ENCODE measurements at regions not wholly inside any gene's neighbourhood (a gene's known extent, or its start where the extent isn't known, plus 50 kb on each side); places are given as distances from the start of the nearest gene placed in this dataset.
"Not testable (repeated sequence)": the region's sequence is repeated elsewhere in the genome, so short reads cannot be mapped to it uniquely, and the experiment has no call there.

DNA sequence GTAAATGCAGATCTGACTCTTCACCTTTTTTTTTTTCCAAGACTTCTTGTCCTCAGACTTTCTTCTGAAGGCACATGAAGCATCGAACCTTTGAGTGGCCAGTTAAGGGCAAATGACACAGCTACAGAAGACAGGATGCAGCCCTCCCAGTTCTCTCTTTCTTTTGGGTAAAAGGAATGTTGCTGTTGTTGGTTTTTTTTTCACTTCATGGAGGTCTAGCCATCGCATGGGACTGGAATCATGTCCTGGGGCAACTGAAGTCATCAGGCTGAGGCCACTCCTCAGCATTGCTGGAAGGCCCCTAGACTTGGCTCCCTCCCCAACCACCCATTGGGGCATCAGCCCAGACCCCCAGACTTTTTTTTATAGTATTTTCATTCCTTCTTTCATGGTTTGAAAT lies 896.5 kb downstream of the SORCS1 start:
- no peak overlapping the region for H3K4me3 ChIP-seq (ENCODE audit: low read length)
- TF ChIP-seq, protein P1, sequence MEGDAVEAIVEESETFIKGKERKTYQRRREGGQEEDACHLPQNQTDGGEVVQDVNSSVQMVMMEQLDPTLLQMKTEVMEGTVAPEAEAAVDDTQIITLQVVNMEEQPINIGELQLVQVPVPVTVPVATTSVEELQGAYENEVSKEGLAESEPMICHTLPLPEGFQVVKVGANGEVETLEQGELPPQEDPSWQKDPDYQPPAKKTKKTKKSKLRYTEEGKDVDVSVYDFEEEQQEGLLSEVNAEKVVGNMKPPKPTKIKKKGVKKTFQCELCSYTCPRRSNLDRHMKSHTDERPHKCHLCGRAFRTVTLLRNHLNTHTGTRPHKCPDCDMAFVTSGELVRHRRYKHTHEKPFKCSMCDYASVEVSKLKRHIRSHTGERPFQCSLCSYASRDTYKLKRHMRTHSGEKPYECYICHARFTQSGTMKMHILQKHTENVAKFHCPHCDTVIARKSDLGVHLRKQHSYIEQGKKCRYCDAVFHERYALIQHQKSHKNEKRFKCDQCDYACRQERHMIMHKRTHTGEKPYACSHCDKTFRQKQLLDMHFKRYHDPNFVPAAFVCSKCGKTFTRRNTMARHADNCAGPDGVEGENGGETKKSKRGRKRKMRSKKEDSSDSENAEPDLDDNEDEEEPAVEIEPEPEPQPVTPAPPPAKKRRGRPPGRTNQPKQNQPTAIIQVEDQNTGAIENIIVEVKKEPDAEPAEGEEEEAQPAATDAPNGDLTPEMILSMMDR (conservative IDR thresholded peaks at IDR 0.05; ENCODE audit: low read depth, low read length) = no peak
- DNase-seq (ENCODE audit: low read depth) = no peak

DNA sequence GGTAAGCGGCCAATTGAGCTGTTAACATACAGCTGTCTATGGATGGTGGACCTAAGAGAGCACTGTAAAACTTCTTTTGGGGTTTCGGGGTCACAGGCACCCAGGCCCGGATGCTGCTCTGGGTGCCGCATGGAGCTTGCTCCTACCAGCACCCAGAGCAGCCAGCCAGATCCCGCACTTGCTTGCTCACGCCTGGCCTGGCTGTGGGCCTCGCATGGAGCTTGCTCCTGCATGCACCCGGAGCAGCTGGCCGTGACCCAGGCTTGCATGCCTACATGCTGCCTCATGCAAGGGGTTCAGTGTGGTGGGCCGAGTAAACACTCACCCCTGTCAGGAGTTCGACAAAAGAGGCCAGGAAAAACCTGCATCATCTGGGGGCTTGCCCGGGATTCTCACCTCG lies 896.9 kb downstream of the SORCS1 start:
- no peak for DNase-seq (ENCODE audit: low read depth)
- H3K4me3 ChIP-seq (ENCODE audit: low read length) = no peak overlapping the region
- TF ChIP-seq, protein P1 (conservative IDR thresholded peaks at IDR 0.05; ENCODE audit: low read depth, low read length) = no peak

DNA sequence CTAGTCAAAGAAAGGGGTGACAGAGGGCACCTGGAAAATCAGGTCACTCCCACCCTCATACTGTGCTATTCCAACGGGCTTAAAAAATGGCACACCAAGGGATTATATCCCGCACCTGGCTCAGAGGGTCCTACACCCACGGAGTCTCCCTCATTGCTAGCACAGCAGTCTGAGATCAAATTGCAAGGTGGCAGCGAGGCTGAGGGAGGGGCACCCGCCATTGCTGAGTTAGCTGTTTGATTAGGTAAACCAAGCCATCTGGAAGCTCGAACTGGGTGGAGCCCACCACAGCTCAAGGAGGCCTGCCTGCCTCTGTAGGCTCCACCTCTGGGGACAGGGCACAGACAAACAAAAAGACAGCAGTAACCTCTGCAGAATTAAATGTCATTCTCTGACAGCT lies 907.1 kb downstream of the SORCS1 start:
- H3K4me3 ChIP-seq (ENCODE audit: low read length); DNase-seq (ENCODE audit: low read depth): not testable (repeated sequence)

DNA sequence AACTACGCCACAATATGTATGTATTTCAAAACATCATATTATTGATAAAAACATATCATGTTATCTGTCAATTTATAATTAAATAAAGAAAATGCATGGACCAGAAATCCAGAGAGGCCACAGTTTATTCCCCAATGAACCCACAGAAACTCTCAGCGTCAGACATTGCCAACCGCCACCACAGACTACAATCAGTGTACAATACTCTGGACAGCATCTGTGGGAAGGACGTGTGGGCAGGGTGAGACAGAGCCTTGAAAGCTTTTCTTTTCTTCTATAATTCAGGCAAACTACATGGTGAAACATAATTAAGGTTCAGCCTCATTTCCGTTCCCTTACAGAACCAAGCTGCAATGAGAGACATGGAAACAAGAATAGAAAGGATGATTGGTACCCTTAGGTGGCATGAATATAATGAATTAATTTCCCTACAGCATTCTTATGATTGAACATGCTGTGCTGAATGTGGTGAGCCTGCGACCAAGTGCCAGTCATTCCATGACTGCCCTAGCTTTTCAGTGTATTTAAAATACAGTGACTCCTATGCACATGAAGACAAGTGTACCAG lies 909.3 kb downstream of the SORCS1 start:
- DNase-seq (ENCODE audit: low read depth) = no peak
- TF ChIP-seq, protein P1 (conservative IDR thresholded peaks at IDR 0.05; ENCODE audit: low read depth, low read length) = no peak
- no peak overlapping the region for H3K4me3 ChIP-seq (ENCODE audit: low read length)

DNA sequence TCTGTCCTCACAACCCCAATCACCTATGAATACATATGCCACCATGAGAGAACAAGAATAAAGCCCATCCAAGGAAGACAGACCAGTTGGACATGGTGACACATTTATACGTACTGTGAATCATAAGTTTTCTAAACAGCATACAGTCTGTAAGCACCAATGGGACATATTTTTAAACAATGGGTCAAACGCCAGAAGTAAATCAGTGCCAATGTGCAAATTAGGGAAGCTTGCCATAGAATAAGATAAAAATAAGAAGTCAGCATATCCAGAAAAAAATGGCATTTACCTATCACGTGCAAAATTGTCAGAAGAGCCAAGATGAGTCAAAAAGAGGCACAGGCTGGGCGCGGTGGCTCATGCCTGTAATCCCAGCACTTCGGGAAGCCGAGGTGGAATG lies 910.4 kb downstream of the SORCS1 start:
- no peak overlapping the region for H3K4me3 ChIP-seq (ENCODE audit: low read length)
- TF ChIP-seq, protein P1 (conservative IDR thresholded peaks at IDR 0.05; ENCODE audit: low read depth, low read length) = no peak
- no peak for DNase-seq (ENCODE audit: low read depth)

DNA sequence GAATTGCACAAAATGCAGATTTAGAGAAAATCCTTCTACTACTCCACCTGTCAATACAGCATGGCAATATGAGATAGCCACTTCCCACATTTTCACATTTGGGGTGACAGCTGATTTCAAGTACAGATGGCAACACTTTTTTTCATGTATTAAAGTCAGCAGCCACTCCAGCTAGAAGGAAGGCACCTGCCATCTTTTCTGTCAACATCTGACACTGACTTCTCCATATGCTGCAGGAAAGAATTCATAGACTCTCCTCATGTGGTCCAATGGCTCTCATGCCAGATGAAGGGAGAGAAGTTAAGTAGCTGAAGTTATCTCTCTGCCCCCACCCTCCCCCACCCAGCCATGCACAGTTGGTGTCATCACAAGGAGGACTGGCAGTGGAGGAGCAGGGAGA lies 912.0 kb downstream of the SORCS1 start:
- H3K4me3 ChIP-seq (ENCODE audit: low read length) = no peak overlapping the region
- no peak for DNase-seq (ENCODE audit: low read depth)
- TF ChIP-seq, protein P1 (conservative IDR thresholded peaks at IDR 0.05; ENCODE audit: low read depth, low read length) = no peak

DNA sequence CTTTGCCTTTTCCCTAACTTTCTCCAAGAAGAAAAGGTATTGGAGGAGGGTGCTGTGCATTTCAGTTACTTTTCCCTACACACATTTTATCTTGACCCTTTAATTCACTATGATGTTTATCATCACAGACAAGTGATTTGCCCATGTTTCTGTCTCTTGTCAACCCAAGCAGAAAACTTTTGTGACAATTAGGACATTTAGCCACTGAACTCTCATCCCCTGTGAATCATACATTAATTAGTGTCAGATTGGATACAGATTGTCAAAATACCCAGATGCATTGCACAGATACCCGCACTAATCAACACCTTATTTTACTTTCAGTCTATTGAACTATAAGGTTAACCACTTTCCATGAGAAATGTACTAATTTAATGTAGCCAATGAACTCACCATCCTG lies 912.9 kb downstream of the SORCS1 start:
- TF ChIP-seq, protein P1 (conservative IDR thresholded peaks at IDR 0.05; ENCODE audit: low read depth, low read length) = no peak
- no peak overlapping the region for H3K4me3 ChIP-seq (ENCODE audit: low read length)
- no peak for DNase-seq (ENCODE audit: low read depth)

DNA sequence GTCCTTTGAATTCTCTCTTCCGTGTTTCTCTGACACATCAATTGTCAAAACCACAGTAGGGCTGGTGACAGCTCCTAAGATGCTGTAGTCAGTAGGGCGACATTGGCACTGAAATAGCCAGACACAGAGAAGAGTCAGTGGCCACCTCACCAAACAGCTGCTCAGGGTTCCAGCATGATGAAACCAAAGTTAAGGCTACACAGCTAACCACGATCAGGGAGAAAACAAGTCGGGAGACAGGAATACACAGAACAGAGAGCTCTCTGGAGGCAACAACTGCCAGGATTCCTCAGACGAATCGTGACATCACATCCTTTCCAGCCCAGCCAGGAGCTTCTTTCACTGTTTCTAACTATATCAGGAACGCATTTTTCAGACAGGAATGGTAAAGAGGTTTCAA lies 922.2 kb downstream of the SORCS1 start:
- H3K4me3 ChIP-seq (ENCODE audit: low read length) = no peak overlapping the region
- DNase-seq (ENCODE audit: low read depth) = no peak
- TF ChIP-seq, protein P1 (conservative IDR thresholded peaks at IDR 0.05; ENCODE audit: low read depth, low read length) = no peak

All from retinal pigment epithelial cell (primary cell).